HCEC 1CT (cell line): ENCODE measurements at regions not wholly inside any gene's neighbourhood (a gene's known extent, or its start where the extent isn't known, plus 50 kb on each side); places are given as distances from the start of the nearest gene placed in this dataset.
A peak's percentile ranks its signal among the peaks of the same experiment; 100 is the strongest.

ENCODE experiments used
- DNase-seq: peaks from one replicate; pipeline ENCODE4 v3.0.0-alpha.2; 2017

DNA sequence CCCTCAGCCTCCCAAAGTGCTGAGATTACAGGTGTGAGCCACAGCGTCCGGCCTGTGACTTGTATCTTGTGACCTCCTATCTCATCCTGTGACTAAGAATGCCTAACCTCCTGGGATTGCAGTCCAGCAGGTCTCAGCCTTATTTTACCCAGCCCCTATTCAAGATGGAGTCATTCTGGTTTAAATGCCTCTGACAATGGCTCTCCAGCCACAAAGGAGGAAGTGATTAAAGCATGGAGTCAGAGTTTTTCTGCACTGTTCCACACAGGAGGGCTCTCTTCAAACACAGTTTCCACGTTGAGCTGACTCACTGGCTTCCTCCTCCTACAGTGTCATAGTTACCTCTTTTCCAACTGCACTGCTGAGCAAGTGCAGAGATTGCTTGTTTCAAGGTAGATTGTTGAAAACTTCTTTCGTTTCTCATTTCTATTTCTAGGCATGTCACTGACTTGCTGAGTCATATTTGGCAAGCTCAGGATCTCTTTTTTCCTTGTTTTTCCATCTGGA, 383.8 kb downstream of the PCNX1 start:
- DNase-seq = peak; percentile 65

GRCh38 chr14:71296184-71296583, 388.9 kb downstream of the PCNX1 start:
- DNase-seq = no peak

GRCh38 chr14:71300566-71301330, 393.5 kb downstream of the PCNX1 start:
- no peak for DNase-seq

DNA sequence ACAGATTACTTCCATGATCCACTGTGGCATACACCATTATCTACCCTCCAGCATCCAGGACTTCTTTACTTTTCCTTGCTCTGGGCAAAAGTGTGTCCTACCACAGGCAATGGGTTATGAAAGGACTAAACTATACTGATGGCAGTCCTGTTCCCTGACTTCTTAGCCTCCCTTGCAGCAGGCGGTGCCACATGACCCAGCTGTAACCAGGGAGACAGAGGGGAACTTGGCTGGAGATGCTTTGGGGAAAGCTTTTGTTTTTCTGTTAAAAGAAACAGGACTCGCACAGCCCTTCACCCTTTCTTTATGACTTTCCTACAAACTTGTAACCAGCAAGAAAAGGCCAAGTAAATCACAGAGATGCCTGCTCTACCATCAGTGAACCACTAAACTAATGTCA, 394.4 kb downstream of the PCNX1 start:
- no peak for DNase-seq

GRCh38 chr14:71304690-71305089, 397.4 kb downstream of the PCNX1 start:
- no peak for DNase-seq

- DNase-seq = no peak
These were observed 401.4 kb downstream of the PCNX1 start for GRCh38 chr14:71308671-71309070.

GRCh38 chr14:71309756-71310155, 402.5 kb downstream of the PCNX1 start:
- no peak for DNase-seq

- DNase-seq = no peak
These were observed 403.8 kb downstream of the PCNX1 start for GRCh38 chr14:71311061-71311460.

DNA sequence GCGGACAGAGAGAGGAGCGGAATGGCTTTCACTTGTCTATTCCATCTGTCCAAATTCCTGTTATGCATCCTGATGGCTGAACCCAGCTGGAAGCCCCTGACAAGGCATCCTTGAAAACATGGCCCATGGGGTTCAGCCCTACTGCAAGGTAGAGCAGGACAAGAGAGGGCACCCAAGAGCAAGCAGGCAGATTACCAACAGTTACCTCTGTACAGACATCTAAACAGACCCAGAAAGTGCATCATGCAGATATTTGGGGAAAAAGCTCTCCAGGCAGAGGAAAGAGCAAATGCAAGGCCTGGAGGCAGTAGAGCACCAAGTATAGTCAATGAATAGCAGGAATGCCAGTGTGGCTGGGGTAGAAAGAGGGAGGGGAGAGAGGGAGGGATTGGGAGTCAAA, 407.5 kb downstream of the PCNX1 start:
- no peak for DNase-seq

DNA sequence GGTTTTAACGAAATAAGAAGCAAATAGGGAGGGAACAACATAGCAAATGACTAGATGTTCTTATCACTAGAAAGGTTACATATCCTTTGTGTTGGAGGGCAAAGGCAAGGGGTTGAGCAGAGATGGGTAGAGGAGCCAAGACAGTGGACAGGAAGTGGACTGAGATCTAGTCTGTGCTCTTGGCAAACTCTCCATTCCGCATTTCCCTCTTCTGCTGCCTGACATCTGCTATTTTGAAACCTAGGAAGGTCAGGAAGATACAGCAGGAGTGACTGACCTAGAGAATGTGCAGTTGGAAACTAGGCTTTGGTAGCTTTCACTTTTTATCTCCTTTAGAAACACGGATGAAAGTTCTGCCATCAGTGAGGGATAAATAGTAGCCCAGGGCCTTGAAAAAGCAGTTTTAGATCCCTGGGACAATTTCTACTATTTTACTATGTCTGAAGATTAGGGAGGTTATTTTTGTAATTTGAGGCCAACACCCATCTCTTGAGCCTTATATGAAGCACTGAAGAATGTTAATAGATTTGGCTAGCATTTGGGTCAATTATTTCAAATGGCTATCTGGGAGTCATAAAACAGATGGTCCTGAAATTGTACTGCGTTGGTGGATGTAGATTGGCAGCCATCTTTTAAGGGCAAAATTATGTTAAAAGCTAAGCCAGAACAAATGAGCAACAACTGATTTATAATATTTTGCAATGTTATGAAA, 410.3 kb downstream of the PCNX1 start:
- DNase-seq = no peak

DNA sequence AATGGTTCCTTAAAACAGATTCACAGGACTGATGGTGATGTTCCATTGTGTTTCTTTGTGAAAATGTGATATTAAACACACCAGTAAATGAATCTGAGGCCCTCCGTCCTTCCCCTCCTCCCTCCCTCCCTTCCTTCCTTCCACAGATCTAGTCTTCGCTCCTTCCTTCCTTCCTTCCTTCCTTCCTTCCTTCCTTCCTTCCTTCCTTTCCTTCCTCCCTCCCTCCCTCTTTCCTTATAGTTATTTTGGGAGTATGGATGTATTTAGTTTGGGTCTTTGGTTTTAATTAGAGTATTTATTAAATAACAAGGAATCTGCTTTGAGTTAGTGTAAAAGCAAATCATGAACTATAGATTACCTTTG, 410.8 kb downstream of the PCNX1 start:
- DNase-seq = no peak

- peak; percentile 53 for DNase-seq
These were observed 412.4 kb downstream of the PCNX1 start for GRCh38 chr14:71319666-71320065.

DNA sequence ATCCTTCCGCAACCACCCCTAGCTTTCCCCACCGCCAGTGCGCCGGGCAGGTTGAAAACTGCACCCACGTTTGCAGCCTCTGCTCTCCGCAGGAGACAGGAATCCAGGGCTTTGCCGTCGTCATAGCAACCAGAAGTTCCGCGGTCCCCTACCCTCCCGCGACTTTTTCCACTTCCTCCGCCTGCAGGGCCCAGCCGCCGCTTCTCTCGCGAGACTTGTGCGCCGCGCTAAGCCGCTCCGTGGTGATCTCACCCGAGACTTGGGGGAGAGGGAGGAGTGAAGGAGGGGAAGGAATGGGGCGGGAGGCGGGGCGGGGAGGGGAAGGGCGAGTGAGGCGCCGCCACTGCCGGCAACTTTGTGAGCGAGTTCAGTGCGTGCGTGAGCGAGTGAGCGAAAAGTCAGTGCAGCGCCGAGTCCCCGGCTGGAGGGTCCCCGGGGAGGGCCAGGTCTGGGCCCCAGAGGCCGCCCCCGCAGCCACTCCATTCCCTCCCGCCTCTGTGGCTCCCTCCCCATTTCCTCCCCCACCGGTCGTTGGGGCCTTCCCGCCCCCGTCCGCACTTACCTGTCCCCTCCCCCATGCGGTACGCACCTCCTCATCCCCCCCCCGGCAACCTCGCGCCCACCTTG, 413.0 kb downstream of the PCNX1 start, which contains the start of gene SIPA1L1:
SIPA1L1 (plus strand) TSS at position 370 of the 627 bp plus-strand sequence.
- peak; percentile 99 for DNase-seq

- peak; percentile 73 for DNase-seq
These were observed 413.7 kb downstream of the PCNX1 start for GRCh38 chr14:71320734-71321573.

DNA sequence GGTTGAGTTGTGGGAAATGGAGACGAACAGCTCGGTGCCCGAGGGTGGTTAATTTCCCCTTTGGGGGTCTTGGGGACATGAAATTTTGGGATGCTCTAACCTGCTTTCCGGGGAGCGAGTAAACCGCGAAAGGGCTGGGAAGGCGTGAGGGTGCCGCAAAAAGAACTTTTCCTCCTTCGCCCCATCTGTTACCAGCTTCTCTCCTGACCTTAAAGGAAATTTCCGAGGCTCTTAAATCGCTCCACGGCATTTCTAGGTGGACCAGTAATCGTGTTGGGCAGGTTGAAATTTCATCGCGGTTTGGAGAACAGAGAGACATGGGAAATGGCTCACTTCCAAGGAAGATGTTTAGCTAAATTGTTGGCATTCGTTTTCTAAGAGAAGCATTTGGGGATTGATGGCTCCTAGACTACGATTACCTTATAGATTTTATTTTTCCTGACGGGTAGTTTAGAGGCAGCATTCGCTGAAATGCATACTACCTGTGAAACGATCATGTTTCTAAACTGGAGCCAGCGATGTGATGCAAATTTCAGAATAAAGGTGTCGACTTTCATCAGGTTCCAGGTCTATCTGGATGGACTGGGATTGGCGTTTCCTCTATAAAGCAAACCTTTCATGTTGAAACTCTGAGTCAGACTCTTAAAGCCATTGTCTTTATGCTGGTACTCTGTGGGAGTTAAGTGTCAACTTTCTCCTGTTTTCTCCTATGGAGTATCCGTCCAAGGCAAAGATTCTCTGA, 414.5 kb downstream of the PCNX1 start:
- peak; percentile 47 for DNase-seq

- peak; percentile 64 for DNase-seq
These were observed 415.5 kb downstream of the PCNX1 start for GRCh38 chr14:71322655-71323250.

GRCh38 chr14:71324767-71325272, 417.6 kb downstream of the PCNX1 start:
- DNase-seq = no peak

DNA sequence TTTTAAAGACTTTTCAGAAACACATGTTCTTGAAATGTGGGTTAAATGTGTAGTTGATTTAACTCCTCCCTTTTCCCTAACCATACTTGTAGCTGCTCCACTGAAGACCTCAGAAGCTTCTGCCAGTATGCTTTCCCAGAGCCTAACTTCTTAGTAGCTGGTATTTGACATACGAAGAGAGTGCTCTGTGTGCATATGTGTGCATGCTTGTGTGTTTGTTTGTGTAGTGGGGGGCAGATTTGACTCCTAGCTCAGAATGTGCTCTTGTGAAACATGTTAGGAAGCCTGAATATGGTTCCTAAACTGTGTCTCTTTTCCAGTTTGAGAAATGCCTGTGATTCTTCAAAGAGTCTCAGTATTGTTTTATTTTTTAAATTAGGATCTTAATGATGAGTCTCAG, 420.4 kb downstream of the PCNX1 start:
- DNase-seq = no peak

DNA sequence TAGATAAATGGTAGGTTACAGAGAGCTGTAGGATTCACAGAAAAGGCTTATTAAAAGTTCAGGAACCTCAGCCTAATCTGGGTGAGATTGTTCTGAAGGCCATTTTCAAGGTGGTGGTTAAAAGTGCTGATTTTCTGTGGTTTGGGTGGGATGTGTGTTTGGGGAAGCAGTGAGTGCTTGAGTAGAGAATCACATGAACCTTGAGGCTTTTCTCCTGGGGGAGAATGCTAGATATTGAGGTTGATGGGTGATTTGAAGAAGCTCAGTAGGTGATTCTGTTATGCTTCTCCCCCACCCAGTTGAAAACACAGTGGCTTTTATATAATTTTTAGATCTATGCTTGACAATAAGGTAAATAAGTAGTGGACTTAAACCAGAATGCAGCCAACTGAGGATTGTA, 420.9 kb downstream of the PCNX1 start:
- no peak for DNase-seq

DNA sequence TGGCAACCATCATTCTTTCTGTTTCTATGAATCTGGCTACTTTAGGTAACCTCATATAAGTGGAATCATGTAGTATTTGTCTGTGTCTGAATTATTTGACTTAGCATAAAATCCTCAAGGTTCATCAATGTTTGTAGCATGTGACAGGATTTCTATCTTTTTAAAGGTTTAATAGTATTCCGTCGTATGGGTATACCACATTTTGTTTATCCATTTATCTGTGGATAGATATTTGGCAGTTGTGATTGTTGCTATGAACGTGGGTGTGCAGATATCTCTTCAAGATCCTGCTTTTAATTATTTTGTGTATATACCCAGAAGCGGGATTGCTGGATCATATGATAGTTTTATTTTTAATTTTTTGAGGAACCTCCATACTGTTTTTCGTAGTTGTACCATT, 421.7 kb downstream of the PCNX1 start:
- no peak for DNase-seq

DNA sequence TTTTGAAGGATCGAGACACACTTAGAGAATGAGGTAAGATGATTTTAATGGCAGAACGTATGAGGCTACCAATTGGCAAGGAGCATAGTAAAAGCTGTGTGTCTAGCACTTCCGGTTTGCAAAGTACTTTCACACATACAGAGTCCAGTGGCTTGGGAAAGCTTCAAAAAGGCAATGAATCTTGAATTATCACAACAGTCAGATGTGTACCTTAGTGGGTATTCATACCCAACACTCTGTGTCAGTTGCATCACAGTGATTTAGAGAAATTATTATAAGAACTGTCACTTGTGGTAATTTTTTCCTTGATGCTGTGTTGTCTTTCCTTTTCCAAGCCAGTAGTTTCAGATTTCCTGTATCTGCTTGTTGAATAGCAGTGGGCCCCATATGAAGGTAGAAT, 424.1 kb downstream of the PCNX1 start:
- DNase-seq = no peak
